Ectodermal cell (in vitro differentiated cells): ENCODE measurements at regions not wholly inside any gene's neighbourhood (a gene's known extent, or its start where the extent isn't known, plus 50 kb on each side); places are given as distances from the start of the nearest gene placed in this dataset.
"Not testable (repeated sequence)": the region's sequence is repeated elsewhere in the genome, so short reads cannot be mapped to it uniquely, and the experiment has no call there.

Experiments used
- H3K27ac ChIP-seq: 2 replicates; pipeline ENCODE4 v1.7.0; 2013; ENCODE audit warnings: mild to moderate bottlenecking, low read depth, low read length; ENCODE audit not compliant: insufficient read depth, poor library complexity, severe bottlenecking
- H3K27me3 ChIP-seq: 2 replicates; pipeline ENCODE4 v1.7.0; 2013; ENCODE audit warnings: mild to moderate bottlenecking, low read length; ENCODE audit not compliant: insufficient read depth, control insufficient read depth, poor library complexity, severe bottlenecking
- H3K36me3 ChIP-seq: one replicate; pipeline ENCODE4 v1.7.0; 2013; ENCODE audit warnings: low read length; ENCODE audit not compliant: control insufficient read depth, insufficient read depth
- H3K4me1 ChIP-seq: one replicate; pipeline ENCODE4 v1.7.0; 2013; ENCODE audit warnings: low read length; ENCODE audit not compliant: control insufficient read depth, insufficient read depth
- H3K4me3 ChIP-seq: 2 replicates; pipeline ENCODE4 v1.7.0; 2013; ENCODE audit warnings: low read depth, low read length, control low read depth; ENCODE audit not compliant: insufficient read depth
- H3K9me3 ChIP-seq: 2 replicates; pipeline ENCODE4 v1.7.0; 2013; ENCODE audit warnings: mild to moderate bottlenecking, low read length, moderate library complexity; ENCODE audit not compliant: control insufficient read depth
- WGBS, 2 experiments: methylation state at CpG; one replicate each; pipeline ENCODE4 v1.1.7; 2013; ENCODE audit warnings: missing lambda C conversion rate in 2 of 2; 5-methylcytosine and 5-hydroxymethylcytosine counted together

DNA sequence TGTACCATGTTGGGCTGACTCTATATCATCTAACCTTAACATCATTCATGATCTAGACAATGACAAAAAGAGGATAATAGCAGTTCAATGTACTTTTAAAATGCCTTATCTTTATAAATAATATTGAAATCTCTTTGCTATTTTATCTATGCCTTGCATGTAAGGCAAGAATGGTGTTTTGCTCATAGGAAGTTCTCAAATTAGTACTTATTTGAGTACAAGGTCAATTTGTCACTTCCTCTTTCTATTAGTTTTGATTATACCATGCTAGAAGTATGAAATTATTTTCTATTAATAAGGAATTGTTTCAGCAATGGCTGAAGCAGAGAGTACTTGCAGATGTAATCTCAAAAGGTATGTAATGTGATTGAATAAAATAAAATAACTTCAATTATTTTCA lies 1285.4 kb upstream of the TENM4 start:
- no peaks in the 10 kb centered on the region for H3K4me1 ChIP-seq
- H3K27ac ChIP-seq, result no peak overlapping the region

DNA sequence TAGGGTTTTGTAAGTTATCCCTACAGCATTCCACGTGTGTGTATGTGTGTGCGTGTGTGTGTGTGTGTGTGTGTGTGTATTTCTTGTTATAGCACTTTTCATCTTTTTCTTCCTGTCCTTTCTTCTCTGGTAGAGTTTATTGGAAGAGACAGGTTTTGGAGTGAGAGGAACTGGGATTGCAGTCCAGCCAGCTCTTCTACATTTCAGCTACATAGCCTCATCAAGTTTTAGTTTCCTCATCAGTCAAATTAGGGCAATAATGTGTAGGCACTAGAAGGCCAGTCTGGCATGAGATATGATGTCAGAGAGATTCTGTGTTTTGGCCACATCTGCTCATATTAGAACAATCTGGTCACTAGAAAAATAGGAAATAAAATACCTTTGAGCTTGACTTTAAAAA lies 1283.5 kb upstream of the TENM4 start:
- Histone ChIP-seq H3K27me3 (no peaks in the 10 kb centered on the region), H3K36me3 (no peaks in the 10 kb centered on the region), H3K27ac (no peak overlapping the region), H3K4me3 (no peak overlapping the region), H3K4me1 (no peaks in the 10 kb centered on the region), H3K9me3 (no peaks in the 10 kb centered on the region)
- WGBS, 2 experiments, result 82% methylated on average over 2 of the region's 2 CpGs; no CpG with 5 or more reads in 1 of the 2 experiments

More for the DNA sequence above, 1285.4 kb upstream of the TENM4 start:
- Histone ChIP-seq H3K4me3 (no peak overlapping the region), H3K36me3 (no peaks in the 10 kb centered on the region), H3K9me3 (no peaks in the 10 kb centered on the region), H3K27me3 (no peaks in the 10 kb centered on the region)

DNA sequence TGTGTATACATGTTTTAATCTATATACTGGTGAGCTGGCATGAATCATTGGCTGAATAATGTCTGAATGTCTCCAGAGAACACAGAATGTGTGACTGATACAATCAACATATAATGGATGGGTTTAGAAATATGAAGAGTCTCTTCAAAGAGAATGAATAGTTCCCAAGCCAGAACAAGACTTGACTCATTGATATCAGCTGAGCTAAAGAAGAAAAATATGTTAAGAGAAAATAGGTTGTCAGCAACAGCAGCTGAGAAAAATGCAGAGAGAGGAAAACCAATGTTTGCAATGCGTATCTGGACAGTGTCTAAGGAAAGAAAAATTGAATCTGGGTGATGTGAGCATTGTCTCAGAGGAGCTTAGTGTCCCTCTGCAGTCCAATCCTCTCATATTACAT lies 1281.8 kb upstream of the TENM4 start:
- Histone ChIP-seq H3K4me3 (no peak overlapping the region), H3K36me3 (no peaks in the 10 kb centered on the region), H3K27ac (no peak overlapping the region), H3K9me3 (no peaks in the 10 kb centered on the region), H3K4me1 (no peaks in the 10 kb centered on the region), H3K27me3 (no peaks in the 10 kb centered on the region)
- 96 to 100% methylated on average over 1 of the region's 1 CpG for WGBS, 2 experiments

DNA sequence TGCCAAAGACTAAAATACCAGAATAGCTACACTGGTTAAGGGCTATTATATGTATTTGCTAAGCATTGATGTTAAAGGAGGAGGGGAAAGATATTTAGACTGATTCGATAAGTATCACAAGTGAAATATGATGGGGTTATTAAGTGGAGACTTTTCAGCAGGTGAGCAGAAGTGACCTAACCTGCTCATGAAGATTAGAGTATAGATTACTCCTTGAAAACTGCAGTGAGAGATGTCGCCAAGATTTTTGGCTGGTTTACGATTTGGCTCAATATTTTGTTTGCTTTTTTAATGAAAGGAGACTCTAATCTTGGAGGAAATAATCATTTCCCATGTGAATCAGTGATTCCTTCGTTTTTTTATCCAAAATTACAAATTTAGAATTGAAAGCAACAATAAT lies 1279.5 kb upstream of the TENM4 start:
- H3K27ac ChIP-seq, result no peak overlapping the region
- no peak overlapping the region for H3K4me3 ChIP-seq
- 94 to 97% methylated on average over 3 of the region's 4 CpGs for WGBS, 2 experiments
- H3K27me3 ChIP-seq, result no peaks in the 10 kb centered on the region
- no peaks in the 10 kb centered on the region for H3K4me1 ChIP-seq
- no peaks in the 10 kb centered on the region for H3K9me3 ChIP-seq
- H3K36me3 ChIP-seq, result no peaks in the 10 kb centered on the region

DNA sequence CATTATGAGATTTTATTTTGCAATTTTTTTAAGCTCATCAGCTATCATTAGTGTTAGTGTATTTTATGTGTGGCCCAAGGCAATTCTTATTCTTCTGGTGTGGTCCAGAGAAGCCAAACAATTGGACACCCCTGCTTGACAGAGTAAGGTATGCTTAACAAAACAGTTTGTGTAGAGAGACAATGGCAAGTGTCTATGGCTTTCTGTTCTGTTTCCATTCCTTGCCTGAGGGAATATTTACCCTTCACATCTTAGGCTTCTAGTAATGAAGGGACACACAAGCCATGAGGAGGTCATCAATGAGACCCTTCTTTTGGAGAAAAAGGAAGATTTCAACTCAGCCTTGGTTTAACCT lies 1278.4 kb upstream of the TENM4 start:
- Histone ChIP-seq H3K27me3 (no peaks in the 10 kb centered on the region), H3K4me3 (no peak overlapping the region), H3K27ac (no peak overlapping the region), H3K36me3 (no peaks in the 10 kb centered on the region), H3K9me3 (no peaks in the 10 kb centered on the region), H3K4me1 (no peaks in the 10 kb centered on the region)

DNA sequence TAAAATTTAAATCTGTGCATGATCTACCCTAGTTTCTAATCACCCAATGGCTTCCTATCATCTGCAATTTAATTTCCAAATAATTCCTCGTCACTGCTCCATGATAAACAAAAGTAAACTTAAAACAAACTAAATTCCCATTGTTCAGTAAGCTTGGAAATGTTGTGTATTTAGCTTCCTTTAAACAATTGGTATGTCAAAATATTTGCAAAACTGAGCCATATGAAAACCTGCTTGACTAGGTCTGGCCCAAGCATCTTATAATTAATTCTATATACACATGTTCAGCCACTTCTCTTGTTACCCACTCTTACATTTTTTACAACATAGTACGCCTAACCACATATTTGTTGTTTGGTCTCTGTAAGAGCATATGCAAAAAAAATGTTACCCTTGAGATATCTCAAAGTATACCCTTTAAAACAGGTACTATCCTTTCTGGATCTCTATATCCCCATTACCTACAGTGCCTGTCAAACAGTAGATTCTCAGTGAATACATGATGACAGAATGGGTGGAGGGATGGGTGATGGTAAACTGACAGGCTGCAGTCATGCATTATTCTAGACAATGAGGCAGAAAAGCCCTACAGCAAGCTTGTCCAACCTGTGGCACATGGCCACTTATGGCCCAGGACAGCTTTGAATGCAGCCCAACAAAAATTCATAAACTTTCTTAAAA lies 1277.9 kb upstream of the TENM4 start:
- H3K4me3 ChIP-seq, result no peak overlapping the region

DNA sequence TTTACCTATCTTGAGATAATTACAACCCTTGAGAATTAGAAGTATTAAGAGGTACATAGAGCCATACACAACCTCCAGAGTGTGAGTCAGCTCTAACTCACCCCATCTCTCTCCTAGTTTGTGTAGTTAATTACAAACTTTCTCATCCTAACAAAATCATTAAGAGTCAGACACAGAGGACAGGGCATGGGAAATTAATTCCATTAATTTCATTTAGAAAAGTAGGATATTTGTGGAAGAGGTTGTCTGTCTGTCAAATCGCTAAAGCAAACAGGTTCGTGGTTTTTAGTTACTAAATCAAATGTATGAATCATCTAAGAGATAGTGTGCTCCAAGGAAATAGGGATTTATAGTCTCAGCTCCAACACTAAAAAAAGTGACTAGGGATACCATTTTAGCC lies 1261.4 kb upstream of the TENM4 start:
- H3K9me3 ChIP-seq, result no peaks in the 10 kb centered on the region
- no peak overlapping the region for H3K4me3 ChIP-seq
- WGBS, 2 experiments, result 93 to 100% methylated on average over 1 to 2 of the region's 2 CpGs
- no peaks in the 10 kb centered on the region for H3K4me1 ChIP-seq
- H3K27ac ChIP-seq, result no peak overlapping the region
- H3K27me3 ChIP-seq, result no peaks in the 10 kb centered on the region
- no peaks in the 10 kb centered on the region for H3K36me3 ChIP-seq

More for the DNA sequence above, 1277.9 kb upstream of the TENM4 start:
- Histone ChIP-seq H3K4me1 (no peaks in the 10 kb centered on the region), H3K36me3 (no peaks in the 10 kb centered on the region), H3K27ac (no peak overlapping the region), H3K9me3 (no peaks in the 10 kb centered on the region), H3K27me3 (no peaks in the 10 kb centered on the region)
- WGBS, 2 experiments, result 94 to 100% methylated on average over 2 of the region's 2 CpGs

DNA sequence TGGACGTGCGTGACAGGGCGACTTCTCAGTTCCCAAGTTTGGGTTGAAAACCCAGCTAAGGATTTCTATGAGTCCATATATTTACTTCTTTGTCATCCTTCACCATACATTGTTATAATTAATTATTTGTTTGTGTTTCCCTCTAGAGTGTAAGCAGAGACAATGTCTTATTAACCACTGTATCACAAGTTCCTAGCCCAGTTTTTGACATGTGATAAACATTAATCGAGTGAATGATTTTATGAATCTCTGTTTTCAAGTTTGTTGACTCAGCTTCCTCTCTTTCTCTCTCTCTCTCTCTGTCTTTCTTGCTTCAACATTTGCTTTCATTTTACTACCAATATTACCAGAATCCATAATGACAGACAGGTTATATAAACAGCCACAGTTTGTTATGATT lies 1259.6 kb upstream of the TENM4 start:
- Histone ChIP-seq H3K4me3 (no peak overlapping the region), H3K27me3 (no peaks in the 10 kb centered on the region), H3K27ac (no peak overlapping the region), H3K36me3 (no peaks in the 10 kb centered on the region), H3K4me1 (no peaks in the 10 kb centered on the region), H3K9me3 (no peaks in the 10 kb centered on the region)
- WGBS, 2 experiments, result 88 to 98% methylated on average over 4 of the region's 4 CpGs

DNA sequence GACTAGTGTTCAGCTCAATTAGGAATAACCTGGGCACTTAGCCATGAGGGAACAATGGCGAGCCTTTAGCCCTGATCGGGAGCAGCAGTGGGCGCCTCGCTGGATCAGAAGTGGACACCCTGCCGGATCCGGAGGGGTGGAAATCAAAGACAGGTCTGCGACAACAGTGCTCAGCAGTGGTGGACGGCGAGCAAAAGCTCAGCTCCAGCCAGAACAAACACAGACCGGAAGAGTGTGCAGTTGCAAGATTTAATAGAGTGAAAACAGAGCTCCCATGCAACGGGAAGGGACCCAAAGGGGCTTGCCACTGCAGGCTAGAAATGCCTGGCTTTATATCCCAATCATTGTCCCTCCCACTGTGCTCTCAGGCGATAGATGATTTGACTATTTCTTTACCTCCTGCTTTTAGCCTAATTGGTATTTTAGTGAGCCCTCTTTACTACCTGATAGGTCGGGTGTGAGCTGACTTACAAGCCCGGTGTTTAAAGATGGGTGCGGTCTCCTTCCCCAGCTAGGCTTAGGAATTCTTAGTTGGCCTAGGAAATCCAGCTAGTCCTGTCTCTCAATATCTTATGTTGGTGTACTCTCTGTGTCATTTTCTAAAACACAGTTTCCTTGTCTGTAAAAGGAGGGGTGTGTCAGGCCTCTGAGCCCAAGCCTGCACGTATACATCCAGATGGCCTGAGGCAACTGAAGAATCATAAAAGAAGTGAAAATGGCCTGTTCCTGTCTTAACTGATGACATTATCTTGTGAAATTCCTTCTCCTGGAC lies 1258.8 kb upstream of the TENM4 start:
- WGBS, 2 experiments, result 92 to 94% methylated on average over 16 of the region's 16 CpGs
- not testable (repeated sequence) for H3K27ac ChIP-seq, H3K4me1 ChIP-seq, H3K4me3 ChIP-seq, H3K36me3 ChIP-seq, H3K27me3 ChIP-seq, H3K9me3 ChIP-seq

DNA sequence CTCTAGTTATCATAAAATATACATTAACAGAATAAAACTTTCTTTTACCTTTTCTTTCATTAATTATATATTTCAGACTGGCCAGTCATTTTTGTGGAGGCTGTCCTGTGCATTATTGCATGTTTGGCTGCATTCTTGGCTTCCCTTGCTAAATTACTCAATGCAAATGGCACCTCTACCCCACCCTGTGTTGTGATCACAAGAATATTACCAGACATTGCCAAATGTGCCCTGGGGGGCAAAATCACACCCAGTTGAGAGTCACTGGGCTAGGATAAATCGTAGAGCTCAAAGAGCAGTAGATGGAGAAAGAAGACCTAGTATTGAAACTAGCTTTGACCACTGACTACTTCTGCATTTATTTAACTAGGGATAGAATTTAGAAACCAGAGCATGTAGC lies 1257.8 kb upstream of the TENM4 start:
- H3K27ac ChIP-seq, result no peak overlapping the region
- H3K36me3 ChIP-seq, result no peaks in the 10 kb centered on the region
- 100% methylated on average over 1 of the region's 1 CpG for WGBS, 2 experiments
- H3K9me3 ChIP-seq, result no peaks in the 10 kb centered on the region
- H3K4me3 ChIP-seq, result no peak overlapping the region
- no peaks in the 10 kb centered on the region for H3K4me1 ChIP-seq
- no peaks in the 10 kb centered on the region for H3K27me3 ChIP-seq
